HEK293 (cell line): ENCODE measurements at regions not wholly inside any gene's neighbourhood (a gene's known extent, or its start where the extent isn't known, plus 50 kb on each side); places are given as distances from the start of the nearest gene placed in this dataset.

Experiments used
- CTCF ChIP-seq: fragments of 450-650 bp; formaldehyde crosslinking; IDR thresholded peaks from 2 replicates; pipeline ENCODE4 v1.5.1; 2016; ENCODE audit warnings: missing biosample characterization, missing genetic modification characterization
- GLIS1 ChIP-seq: fragments of 450-650 bp; formaldehyde crosslinking; IDR thresholded peaks from 2 replicates; pipeline ENCODE4 v1.5.1; 2016; ENCODE audit warnings: missing biosample characterization, missing genetic modification characterization
- HOXA7 ChIP-seq: sonication (generic); formaldehyde crosslinking; IDR thresholded peaks from 2 replicates; pipeline ENCODE4 v1.8.1; 2022; ENCODE audit warnings: missing genetic modification reagents, borderline replicate concordance
- SALL2 ChIP-seq: fragments of 450-650 bp; formaldehyde crosslinking; IDR thresholded peaks from 2 replicates; pipeline ENCODE4 v1.5.0; 2017; ENCODE audit warnings: missing biosample characterization, mild to moderate bottlenecking, missing genetic modification characterization, borderline replicate concordance
- WT1 ChIP-seq: fragments of 450-650 bp; formaldehyde crosslinking; IDR thresholded peaks from 2 replicates; pipeline ENCODE4 v1.5.1; 2016; ENCODE audit warnings: missing biosample characterization, missing genetic modification characterization
- YY2 ChIP-seq: fragments of 450-650 bp; formaldehyde crosslinking; IDR thresholded peaks from 2 replicates; pipeline ENCODE4 v1.5.1; 2016; ENCODE audit warnings: missing biosample characterization, missing genetic modification characterization
- ZBTB26 ChIP-seq: fragments of 450-650 bp; formaldehyde crosslinking; optimal IDR thresholded peaks from 2 replicates; pipeline ENCODE3; 2016; ENCODE audit warnings: missing biosample characterization, mild to moderate bottlenecking, missing genetic modification characterization
- ZBTB8A ChIP-seq: fragments of 450-650 bp; formaldehyde crosslinking; IDR thresholded peaks from 2 replicates; pipeline ENCODE4 v1.5.1; 2016; ENCODE audit warnings: missing biosample characterization, missing genetic modification characterization
- ZFP3 ChIP-seq: fragments of 450-650 bp; formaldehyde crosslinking; IDR thresholded peaks from 2 replicates; pipeline ENCODE4 v1.5.1; 2016; ENCODE audit warnings: low read depth, missing biosample characterization, missing genetic modification characterization
- ZFP37 ChIP-seq: fragments of 450-650 bp; formaldehyde crosslinking; IDR thresholded peaks from 2 replicates; pipeline ENCODE4 v1.5.1; 2016; ENCODE audit warnings: missing biosample characterization, missing genetic modification characterization
- ZFP69B ChIP-seq: fragments of 450-650 bp; formaldehyde crosslinking; IDR thresholded peaks from 2 replicates; pipeline ENCODE4 v1.5.1; 2016; ENCODE audit warnings: missing biosample characterization, missing genetic modification characterization
- ZNF112 ChIP-seq: fragments of 450-650 bp; formaldehyde crosslinking; IDR thresholded peaks from 2 replicates; pipeline ENCODE4 v1.5.0; 2017; ENCODE audit warnings: missing biosample characterization, missing genetic modification characterization
- ZNF121 ChIP-seq: fragments of 450-650 bp; formaldehyde crosslinking; IDR thresholded peaks from 2 replicates; pipeline ENCODE4 v1.5.1; 2016; ENCODE audit warnings: missing biosample characterization, missing genetic modification characterization
- ZNF223 ChIP-seq: fragments of 450-650 bp; formaldehyde crosslinking; IDR thresholded peaks from 2 replicates; pipeline ENCODE4 v1.5.1; 2016; ENCODE audit warnings: missing biosample characterization, missing genetic modification characterization
- ZNF239 ChIP-seq: fragments of 450-650 bp; formaldehyde crosslinking; IDR thresholded peaks from 2 replicates; pipeline ENCODE4 v1.5.1; 2016; ENCODE audit warnings: missing biosample characterization, missing genetic modification characterization
- ZNF248 ChIP-seq: fragments of 450-650 bp; formaldehyde crosslinking; IDR thresholded peaks from 2 replicates; pipeline ENCODE4 v1.5.1; 2017; ENCODE audit warnings: missing biosample characterization, missing genetic modification characterization
- ZNF26 ChIP-seq: fragments of 450-650 bp; formaldehyde crosslinking; IDR thresholded peaks from 2 replicates; pipeline ENCODE4 v1.5.1; 2016; ENCODE audit warnings: missing biosample characterization, missing genetic modification characterization
- ZNF266 ChIP-seq: fragments of 450-650 bp; formaldehyde crosslinking; IDR thresholded peaks from 2 replicates; pipeline ENCODE4 v1.5.1; 2016; ENCODE audit warnings: missing biosample characterization, missing genetic modification characterization, low read depth
- ZNF37A ChIP-seq: fragments of 450-650 bp; IDR thresholded peaks from 2 replicates; pipeline ENCODE4 v1.5.1; 2018; ENCODE audit warnings: missing biosample characterization, missing genetic modification characterization
- ZNF404 ChIP-seq: fragments of 450-650 bp; formaldehyde crosslinking; IDR thresholded peaks from 2 replicates; pipeline ENCODE4 v1.5.1; 2017; ENCODE audit warnings: missing biosample characterization, missing genetic modification characterization
- ZNF423 ChIP-seq: fragments of 450-650 bp; formaldehyde crosslinking; IDR thresholded peaks from 2 replicates; pipeline ENCODE4 v1.5.1; 2016; ENCODE audit warnings: missing biosample characterization, missing genetic modification characterization
- ZNF473 ChIP-seq: fragments of 450-650 bp; formaldehyde crosslinking; IDR thresholded peaks from 2 replicates; pipeline ENCODE4 v1.5.1; 2017; ENCODE audit warnings: missing biosample characterization, missing genetic modification characterization
- ZNF521 ChIP-seq: fragments of 450-650 bp; formaldehyde crosslinking; IDR thresholded peaks from 2 replicates; pipeline ENCODE4 v1.5.1; 2017; ENCODE audit warnings: missing biosample characterization, mild to moderate bottlenecking, missing genetic modification characterization
- ZNF548 ChIP-seq: fragments of 450-650 bp; formaldehyde crosslinking; IDR thresholded peaks from 2 replicates; pipeline ENCODE4 v1.5.1; 2016; ENCODE audit warnings: missing biosample characterization, missing genetic modification characterization
- ZNF555 ChIP-seq: fragments of 450-650 bp; formaldehyde crosslinking; conservative IDR thresholded peaks from 2 replicates; pipeline ENCODE4 v1.5.1; 2017; ENCODE audit warnings: missing biosample characterization, mild to moderate bottlenecking, missing genetic modification characterization, inconsistent platforms
- ZNF580 ChIP-seq: fragments of 450-650 bp; formaldehyde crosslinking; IDR thresholded peaks from 2 replicates; pipeline ENCODE4 v1.5.1; 2016; ENCODE audit warnings: missing biosample characterization, missing genetic modification characterization
- ZNF76 ChIP-seq: fragments of 450-650 bp; formaldehyde crosslinking; IDR thresholded peaks from 2 replicates; pipeline ENCODE4; 2016; ENCODE audit warnings: low read depth, missing biosample characterization, missing genetic modification characterization, borderline replicate concordance
- ZNF776 ChIP-seq: fragments of 450-650 bp; formaldehyde crosslinking; IDR thresholded peaks from 2 replicates; pipeline ENCODE4 v1.5.0; 2017; ENCODE audit warnings: missing biosample characterization, missing genetic modification characterization, borderline replicate concordance
- ZXDB ChIP-seq: fragments of 450-650 bp; formaldehyde crosslinking; IDR thresholded peaks from 2 replicates; pipeline ENCODE4 v1.5.1; 2016; ENCODE audit warnings: missing biosample characterization, missing genetic modification characterization
- TF ChIP-seq, protein P1 (sequence below): fragments of 450-650 bp; formaldehyde crosslinking; IDR thresholded peaks from 2 replicates; pipeline ENCODE4 v1.5.1; 2016; ENCODE audit warnings: missing biosample characterization, missing genetic modification characterization
- TF ChIP-seq, protein P2 (sequence below): fragments of 450-650 bp; formaldehyde crosslinking; IDR thresholded peaks from 2 replicates; pipeline ENCODE4 v1.5.0; 2017; ENCODE audit warnings: missing biosample characterization, missing genetic modification characterization, borderline replicate concordance
- TF ChIP-seq, protein P3 (sequence below): fragments of 450-650 bp; formaldehyde crosslinking; IDR thresholded peaks from 2 replicates; pipeline ENCODE4 v1.5.1; 2017; ENCODE audit warnings: missing biosample characterization, missing genetic modification characterization

DNA sequence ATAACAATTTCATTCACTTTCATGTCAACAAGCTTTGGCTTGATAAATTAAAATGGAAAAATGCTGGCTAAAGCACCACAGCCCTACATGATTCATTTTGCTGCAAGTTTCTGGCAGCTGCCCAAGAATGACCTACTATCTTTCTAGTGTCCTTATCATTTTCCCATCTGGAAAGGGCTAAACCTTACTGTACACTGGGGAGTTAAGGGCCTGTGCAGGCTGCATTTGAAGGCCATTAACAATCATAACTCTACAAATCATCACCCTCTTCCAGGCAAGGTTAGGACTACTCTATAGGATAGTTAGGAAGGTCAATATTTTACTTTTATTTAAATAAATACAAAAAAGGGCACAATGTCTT, 579.7 kb upstream of the ZNF608 start (continued):
- no peak for TF ChIP-seq CTCF (tag by site-specific recombination)
- peak; percentile 73 for TF ChIP-seq ZFP69B
- no peak for TF ChIP-seq ZNF266
- no peak for TF ChIP-seq ZNF548
- TF ChIP-seq ZNF423 (tag by site-specific recombination) = peak; percentile 53; the same call in 1 of the 2 replicates
- TF ChIP-seq, protein P1, sequence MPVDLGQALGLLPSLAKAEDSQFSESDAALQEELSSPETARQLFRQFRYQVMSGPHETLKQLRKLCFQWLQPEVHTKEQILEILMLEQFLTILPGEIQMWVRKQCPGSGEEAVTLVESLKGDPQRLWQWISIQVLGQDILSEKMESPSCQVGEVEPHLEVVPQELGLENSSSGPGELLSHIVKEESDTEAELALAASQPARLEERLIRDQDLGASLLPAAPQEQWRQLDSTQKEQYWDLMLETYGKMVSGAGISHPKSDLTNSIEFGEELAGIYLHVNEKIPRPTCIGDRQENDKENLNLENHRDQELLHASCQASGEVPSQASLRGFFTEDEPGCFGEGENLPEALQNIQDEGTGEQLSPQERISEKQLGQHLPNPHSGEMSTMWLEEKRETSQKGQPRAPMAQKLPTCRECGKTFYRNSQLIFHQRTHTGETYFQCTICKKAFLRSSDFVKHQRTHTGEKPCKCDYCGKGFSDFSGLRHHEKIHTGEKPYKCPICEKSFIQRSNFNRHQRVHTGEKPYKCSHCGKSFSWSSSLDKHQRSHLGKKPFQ (tag by site-specific recombination) = peak; percentile 75; the same call in 1 of the 2 replicates
- no peak for TF ChIP-seq ZNF112 (tag by site-specific recombination)
- no peak for TF ChIP-seq ZNF248 (tag by site-specific recombination)
- TF ChIP-seq, protein P2, sequence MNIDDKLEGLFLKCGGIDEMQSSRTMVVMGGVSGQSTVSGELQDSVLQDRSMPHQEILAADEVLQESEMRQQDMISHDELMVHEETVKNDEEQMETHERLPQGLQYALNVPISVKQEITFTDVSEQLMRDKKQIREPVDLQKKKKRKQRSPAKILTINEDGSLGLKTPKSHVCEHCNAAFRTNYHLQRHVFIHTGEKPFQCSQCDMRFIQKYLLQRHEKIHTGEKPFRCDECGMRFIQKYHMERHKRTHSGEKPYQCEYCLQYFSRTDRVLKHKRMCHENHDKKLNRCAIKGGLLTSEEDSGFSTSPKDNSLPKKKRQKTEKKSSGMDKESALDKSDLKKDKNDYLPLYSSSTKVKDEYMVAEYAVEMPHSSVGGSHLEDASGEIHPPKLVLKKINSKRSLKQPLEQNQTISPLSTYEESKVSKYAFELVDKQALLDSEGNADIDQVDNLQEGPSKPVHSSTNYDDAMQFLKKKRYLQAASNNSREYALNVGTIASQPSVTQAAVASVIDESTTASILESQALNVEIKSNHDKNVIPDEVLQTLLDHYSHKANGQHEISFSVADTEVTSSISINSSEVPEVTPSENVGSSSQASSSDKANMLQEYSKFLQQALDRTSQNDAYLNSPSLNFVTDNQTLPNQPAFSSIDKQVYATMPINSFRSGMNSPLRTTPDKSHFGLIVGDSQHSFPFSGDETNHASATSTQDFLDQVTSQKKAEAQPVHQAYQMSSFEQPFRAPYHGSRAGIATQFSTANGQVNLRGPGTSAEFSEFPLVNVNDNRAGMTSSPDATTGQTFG (tag by site-specific recombination) = no peak
- TF ChIP-seq ZNF76 (tag by site-specific recombination) = peak; percentile 59
- TF ChIP-seq ZNF239 (tag by site-specific recombination) = no peak
- no peak for TF ChIP-seq ZFP37 (tag by site-specific recombination)
- TF ChIP-seq ZNF404 (tag by site-specific recombination) = no peak
- no peak for TF ChIP-seq ZNF223 (tag by site-specific recombination)
- TF ChIP-seq ZNF473 = no peak
- TF ChIP-seq ZFP3 (tag by site-specific recombination) = no peak
- TF ChIP-seq ZNF580 (tag by site-specific recombination) = peak; percentile 75; the same call in 1 of the 2 replicates
- no peak for TF ChIP-seq ZNF776 (tag by site-specific recombination)
- TF ChIP-seq ZBTB26 (tag by site-specific recombination) = no peak
- no peak for TF ChIP-seq ZNF521 (tag by site-specific recombination)
- TF ChIP-seq, protein P3, sequence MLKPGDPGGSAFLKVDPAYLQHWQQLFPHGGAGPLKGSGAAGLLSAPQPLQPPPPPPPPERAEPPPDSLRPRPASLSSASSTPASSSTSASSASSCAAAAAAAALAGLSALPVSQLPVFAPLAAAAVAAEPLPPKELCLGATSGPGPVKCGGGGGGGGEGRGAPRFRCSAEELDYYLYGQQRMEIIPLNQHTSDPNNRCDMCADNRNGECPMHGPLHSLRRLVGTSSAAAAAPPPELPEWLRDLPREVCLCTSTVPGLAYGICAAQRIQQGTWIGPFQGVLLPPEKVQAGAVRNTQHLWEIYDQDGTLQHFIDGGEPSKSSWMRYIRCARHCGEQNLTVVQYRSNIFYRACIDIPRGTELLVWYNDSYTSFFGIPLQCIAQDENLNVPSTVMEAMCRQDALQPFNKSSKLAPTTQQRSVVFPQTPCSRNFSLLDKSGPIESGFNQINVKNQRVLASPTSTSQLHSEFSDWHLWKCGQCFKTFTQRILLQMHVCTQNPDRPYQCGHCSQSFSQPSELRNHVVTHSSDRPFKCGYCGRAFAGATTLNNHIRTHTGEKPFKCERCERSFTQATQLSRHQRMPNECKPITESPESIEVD (tag by site-specific recombination) = peak; percentile 97
- TF ChIP-seq GLIS1 (tag by site-specific recombination) = no peak
- TF ChIP-seq ZNF26 (tag by site-specific recombination) = no peak
- peak; percentile 95 for TF ChIP-seq ZXDB
- no peak for TF ChIP-seq SALL2 (tag by site-specific recombination)
- TF ChIP-seq ZNF121 (tag by site-specific recombination) = no peak
- TF ChIP-seq HOXA7 = no peak
- peak; percentile 94 for TF ChIP-seq WT1 (tag by site-specific recombination)
- TF ChIP-seq ZNF37A = no peak
- peak; percentile 86 for TF ChIP-seq ZBTB8A (tag by site-specific recombination)
- TF ChIP-seq YY2 (tag by site-specific recombination) = no peak
- TF ChIP-seq ZNF555 (tag by site-specific recombination) = no peak
